Caco-2 (cell line): ENCODE measurements at regions not wholly inside any gene's neighbourhood (a gene's known extent, or its start where the extent isn't known, plus 50 kb on each side); places are given as distances from the start of the nearest gene placed in this dataset.

Experiments
- BruUV-seq: library from RNA; stranded (reverse); fragments of 400-500 nt; replicated peaks from 2 replicates; lab custom pipeline; 2021; lab: Mats Ljungman, UMichigan
- CTCF ChIA-PET: fragments of 300-600 bp; sonication (Branson Sonifier 250); formaldehyde crosslinking; loops from one replicate; lab custom pipeline; 2022; ENCODE audit warnings: antibody characterized with exemption; lab: Charles Lee
- POLR2A ChIA-PET: fragments of 300-600 bp; sonication (Branson Sonifier 250); formaldehyde crosslinking; loops from one replicate; lab custom pipeline; 2022; ENCODE audit warnings: antibody characterized with exemption; lab: Charles Lee
- DNase-seq, 2 experiments: peaks; one replicate each; pipeline versions ENCODE4 v3.0.0 to v3.0.0-alpha.2; 2020 to 2022
- H3K27me3 ChIP-seq: replicated peaks from 2 replicates; pipeline ENCODE4 v1.6.0; 2011; ENCODE audit warnings: low read length; ENCODE audit not compliant: control insufficient read depth, insufficient read depth
- H3K36me3 ChIP-seq: 2 replicates; pipeline ENCODE4 v1.5.1; 2011; ENCODE audit warnings: low read length; ENCODE audit not compliant: control insufficient read depth, insufficient read depth
- H3K4me1 ChIP-seq: fragments of 250-450 bp; sonication (Bioruptor Pico); 2 replicates; pipeline ENCODE4 v1.5.1; 2020; ENCODE audit warnings: mild to moderate bottlenecking
- H3K4me3 ChIP-seq: 2 replicates; pipeline ENCODE4 v1.5.1; 2011; ENCODE audit warnings: low read depth, mild to moderate bottlenecking, control low read depth, low read length
- H3K9me3 ChIP-seq: fragments of 250-450 bp; sonication (Bioruptor Pico); 2 replicates; pipeline ENCODE4 v1.5.1; 2020; ENCODE audit warnings: mild to moderate bottlenecking, moderate library complexity
- H3K27ac Mint-ChIP-seq: one replicate; pipeline ENCODE4 v1.8.0; 2022; ENCODE audit warnings: mixed read lengths; ENCODE audit not compliant: unreplicated experiment
- H3K27me3 Mint-ChIP-seq: one replicate; pipeline ENCODE4 v1.8.0; 2022; ENCODE audit warnings: mixed read lengths; ENCODE audit not compliant: insufficient read depth, unreplicated experiment
- H3K36me3 Mint-ChIP-seq: one replicate; pipeline ENCODE4 v1.8.0; 2022; ENCODE audit warnings: mild to moderate bottlenecking, mixed read lengths; ENCODE audit not compliant: insufficient read depth, unreplicated experiment
- H3K4me1 Mint-ChIP-seq: one replicate; pipeline ENCODE4 v1.8.0; 2022; ENCODE audit warnings: low read depth, mixed read lengths; ENCODE audit not compliant: unreplicated experiment
- H3K4me3 Mint-ChIP-seq: one replicate; pipeline ENCODE4 v1.8.0; 2022; ENCODE audit warnings: mild to moderate bottlenecking, moderate library complexity, mixed read lengths; ENCODE audit not compliant: unreplicated experiment
- H3K9me3 Mint-ChIP-seq: one replicate; pipeline ENCODE4 v1.8.0; 2022; ENCODE audit warnings: mixed read lengths; ENCODE audit not compliant: unreplicated experiment
- CTCF ChIP-seq, 2 experiments: fragments of 200-600 bp in 1 of 2; IDR thresholded peaks; 1 replicate in 1 of 2; 2 replicates in 1 of 2; pipeline versions ENCODE4 v1.5.1 to v1.8.0; 2011 to 2022; ENCODE audit warnings: antibody characterized with exemption in 1 of 2, control low read depth in 1 of 2, inconsistent platforms in 1 of 2, low read depth in 1 of 2, low read length in 1 of 2, mild to moderate bottlenecking in 1 of 2, moderate library complexity in 1 of 2; ENCODE audit not compliant: insufficient read depth in 1 of 2, severe bottlenecking in 1 of 2, unreplicated experiment in 1 of 2
- intact Hi-C: fragments of 100-400 bp; cut with micrococcal nuclease; formaldehyde crosslinking; loops from one replicate; pipeline ENCODE4 v1.10.0; 2022; ENCODE audit not compliant: unreplicated experiment

DNA sequence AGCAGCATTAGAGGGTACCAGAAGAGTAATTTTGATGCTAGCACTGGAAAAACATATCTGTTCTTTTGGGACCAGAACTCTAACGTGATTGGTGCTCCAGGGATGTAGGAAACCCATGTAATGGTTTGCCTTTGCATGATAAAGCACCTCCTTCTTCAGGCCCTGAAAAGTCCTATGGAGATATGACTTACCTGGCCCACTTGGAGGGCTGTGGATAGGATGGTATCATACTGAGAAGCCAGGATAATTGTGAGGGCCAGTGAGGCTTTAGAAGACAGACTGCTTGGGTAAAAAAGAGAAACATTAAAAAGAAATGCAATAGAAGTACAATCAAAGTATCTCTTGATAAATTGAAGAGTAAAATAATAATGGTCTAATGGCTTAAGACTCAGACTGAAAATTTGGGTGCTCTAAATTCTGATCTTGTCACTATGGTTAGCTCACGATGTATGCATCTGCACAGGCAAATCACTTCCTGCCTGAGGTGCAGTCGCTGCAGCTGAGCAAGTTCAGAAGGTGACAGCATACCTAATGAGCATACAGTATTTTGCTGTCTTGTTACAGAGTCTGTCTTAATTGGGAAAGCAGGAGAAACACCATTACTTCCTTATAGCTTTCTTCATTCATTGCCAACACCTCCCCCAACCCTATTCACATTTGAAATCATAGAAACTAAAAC lies 371.5 kb downstream of the NUP35 start:
- 0 out of 2 replicates have a peak, but pooled peaks cover 5% of the 10 kb centered on the region for H3K9me3 ChIP-seq
- DNase-seq, result no peak
- POLR2A ChIA-PET, result no interaction called here
- H3K27me3 Mint-ChIP-seq, result no peaks in the 10 kb centered on the region
- intact Hi-C loops, result loop anchor here (10.0 kb wide), 1 partner anchor 201 kb away; no protein-coding TSS in a partner anchor
- BruUV-seq, result no TSS peak
- CTCF ChIA-PET, result no interaction called here
- no peak overlapping the region for H3K4me3 ChIP-seq
- no peaks in the 10 kb centered on the region for H3K9me3 Mint-ChIP-seq
- no peak overlapping the region for H3K27ac Mint-ChIP-seq
- no peaks in the 10 kb centered on the region for H3K4me1 Mint-ChIP-seq
- H3K36me3 ChIP-seq, result no peaks in the 10 kb centered on the region
- no peaks in the 10 kb centered on the region for H3K36me3 Mint-ChIP-seq
- no peak for TF ChIP-seq CTCF (IDR thresholded peaks at IDR 0.05; ENCODE audit: insufficient read depth in 1 of 2, low read depth in 1 of 2, low read length in 1 of 2, severe bottlenecking in 1 of 2, unreplicated experiment in 1 of 2)
- no peaks in the 10 kb centered on the region for H3K27me3 ChIP-seq
- no peak overlapping the region for H3K4me3 Mint-ChIP-seq
- H3K4me1 ChIP-seq, result no peaks in the 10 kb centered on the region

GRCh38 chr2:183497861-183498260 lies 373.6 kb downstream of the NUP35 start:
- no peaks in the 10 kb centered on the region for H3K4me1 Mint-ChIP-seq
- no peaks in the 10 kb centered on the region for H3K9me3 Mint-ChIP-seq
- POLR2A ChIA-PET, result no interaction called here
- Histone ChIP-seq H3K27me3 (no peaks in the 10 kb centered on the region), H3K4me3 (no peak overlapping the region), H3K36me3 (no peaks in the 10 kb centered on the region), H3K9me3 (0 out of 2 replicates have a peak, but pooled peaks cover 6% of the 10 kb centered on the region), H3K4me1 (no peaks in the 10 kb centered on the region)
- no peak overlapping the region for H3K4me3 Mint-ChIP-seq
- CTCF ChIA-PET, result no interaction called here
- no peak for TF ChIP-seq CTCF (IDR thresholded peaks at IDR 0.05; ENCODE audit: insufficient read depth in 1 of 2, low read depth in 1 of 2, low read length in 1 of 2, severe bottlenecking in 1 of 2, unreplicated experiment in 1 of 2)
- no peak overlapping the region for H3K27ac Mint-ChIP-seq
- no TSS peak for BruUV-seq
- no peaks in the 10 kb centered on the region for H3K27me3 Mint-ChIP-seq
- intact Hi-C loops, result loop anchor here (10.0 kb wide), 1 partner anchor 203 kb away; no protein-coding TSS in a partner anchor
- no peak for DNase-seq
- H3K36me3 Mint-ChIP-seq, result no peaks in the 10 kb centered on the region

- TF ChIP-seq CTCF (IDR thresholded peaks at IDR 0.05; ENCODE audit: insufficient read depth in 1 of 2, low read depth in 1 of 2, low read length in 1 of 2, severe bottlenecking in 1 of 2, unreplicated experiment in 1 of 2), result no peak
- Mint-ChIP-seq H3K27ac (no peak overlapping the region), H3K9me3 (peaks cover 12% of the 10 kb centered on the region), H3K27me3 (peaks cover 3% of the 10 kb centered on the region), H3K4me3 (no peak overlapping the region), H3K4me1 (no peaks in the 10 kb centered on the region), H3K36me3 (no peaks in the 10 kb centered on the region)
- intact Hi-C loops, result no loop called here
- Histone ChIP-seq H3K4me1 (no peaks in the 10 kb centered on the region), H3K36me3 (no peaks in the 10 kb centered on the region), H3K27me3 (no peaks in the 10 kb centered on the region), H3K9me3 (no peaks in the 10 kb centered on the region), H3K4me3 (no peak overlapping the region)
- no peak for DNase-seq
- ChIA-PET CTCF (no interaction called here), POLR2A (no interaction called here)
- no TSS peak for BruUV-seq
These were observed 381.7 kb downstream of the NUP35 start for GRCh38 chr2:183505911-183506310.
